Endothelial cell of umbilical vein (primary cell): ENCODE measurements at regions not wholly inside any gene's neighbourhood (a gene's known extent, or its start where the extent isn't known, plus 50 kb on each side); places are given as distances from the start of the nearest gene placed in this dataset.

ENCODE experiments used
- BruUV-seq: library from RNA; stranded (reverse); fragments of 400-500 nt; replicated peaks from 2 replicates; lab custom pipeline; 2021; lab: Mats Ljungman, UMichigan
- CTCF ChIA-PET: fragments of 300-600, 350-600 bp; sonication (Branson Sonifier 250); formaldehyde crosslinking; loops from one replicate; lab custom pipeline; 2021; ENCODE audit warnings: antibody characterized with exemption, inconsistent platforms; lab: Charles Lee
- POLR2A ChIA-PET: fragments of 300-600, 350-600 bp; sonication (Branson Sonifier 250); formaldehyde crosslinking; loops from one replicate; lab custom pipeline; 2021; ENCODE audit warnings: antibody characterized with exemption, inconsistent platforms; lab: Charles Lee
- DNase-seq: peaks from one replicate; pipeline ENCODE4 v3.0.0-alpha.2; 2011; ENCODE audit warnings: low read depth, low spot score
- FAIRE-seq: peaks from 2 replicates; lab custom pipeline; 2011; peaks lifted over from hg19 to GRCh38; lab: Jason Lieb, UNC
- H2AFZ ChIP-seq: 2 replicates; pipeline ENCODE4 v1.6.0; 2012; ENCODE audit warnings: low read depth, low read length, control low read depth, inconsistent platforms
- H3K27ac ChIP-seq: 2 replicates; pipeline ENCODE4 v1.5.1; 2011; ENCODE audit warnings: low read depth, mild to moderate bottlenecking, control low read depth, low read length, moderate library complexity; ENCODE audit not compliant: insufficient read depth
- H3K27me3 ChIP-seq, 2 experiments: 2 replicates each; pipeline versions ENCODE4 v1.6.0 to v1.6.1; 2011; ENCODE audit warnings: low read length in 2 of 2, mixed read lengths in 1 of 2; ENCODE audit not compliant: control insufficient read depth in 2 of 2, insufficient read depth in 2 of 2
- H3K36me3 ChIP-seq, 2 experiments: 2 replicates in 1 of 2; 3 replicates in 1 of 2; pipeline ENCODE4 v1.5.1; 2011; ENCODE audit warnings: low read length in 2 of 2, mild to moderate bottlenecking in 1 of 2, moderate library complexity in 1 of 2; ENCODE audit not compliant: control insufficient read depth in 2 of 2, insufficient read depth in 2 of 2; ENCODE audit errors: extremely low read depth in 1 of 2
- H3K4me1 ChIP-seq: 3 replicates; pipeline ENCODE4 v1.5.1; 2011; ENCODE audit warnings: mild to moderate bottlenecking, low read length; ENCODE audit not compliant: control insufficient read depth, insufficient read depth; ENCODE audit errors: extremely low read depth
- H3K4me2 ChIP-seq: 2 replicates; pipeline ENCODE4 v1.6.1; 2011; ENCODE audit warnings: low read length, control low read depth, mixed read lengths; ENCODE audit not compliant: insufficient read depth
- H3K4me3 ChIP-seq, 3 experiments: fragments of 200-600 bp in 1 of 3; sonication (generic), shearing (Covaris generic) in 1 of 3; replicated peaks in 1 of 3; 2 replicates each; pipeline ENCODE4 v1.5.1; 2011 to 2016; ENCODE audit warnings: control low read depth in 3 of 3, low read length in 3 of 3, mild to moderate bottlenecking in 2 of 3, inconsistent platforms in 1 of 3, low read depth in 1 of 3, moderate library complexity in 1 of 3; ENCODE audit not compliant: insufficient read depth in 1 of 3
- H3K79me2 ChIP-seq: 2 replicates; pipeline ENCODE4 v1.6.0; 2012; ENCODE audit warnings: low read length, inconsistent platforms; ENCODE audit not compliant: control insufficient read depth, insufficient read depth
- H3K9ac ChIP-seq: replicated peaks from 2 replicates; pipeline ENCODE3; 2011; ENCODE audit warnings: low read length, control low read depth; ENCODE audit not compliant: insufficient read depth; ENCODE audit errors: extremely low read depth
- H3K9me1 ChIP-seq: replicated peaks from 3 replicates; pipeline ENCODE4 v1.6.0; 2011; ENCODE audit warnings: mild to moderate bottlenecking, low read length; ENCODE audit not compliant: control insufficient read depth, insufficient read depth; ENCODE audit errors: extremely low read depth
- H3K9me3 ChIP-seq: replicated peaks from 2 replicates; pipeline ENCODE4 v1.5.1; 2012; ENCODE audit warnings: low read length, inconsistent platforms; ENCODE audit not compliant: control insufficient read depth, insufficient read depth
- H4K20me1 ChIP-seq: replicated peaks from 2 replicates; pipeline ENCODE3; 2011; ENCODE audit warnings: mild to moderate bottlenecking, low read length; ENCODE audit not compliant: control insufficient read depth, insufficient read depth; ENCODE audit errors: extremely low read depth
- CTCF ChIP-seq, 2 donors: IDR thresholded peaks; 1 replicate in 1 of 2; 2 replicates in 1 of 2; pipeline ENCODE4 v1.5.1; 2011; ENCODE audit warnings: low read length in 2 of 2, mild to moderate bottlenecking in 2 of 2, moderate library complexity in 2 of 2, control low read depth in 1 of 2, inconsistent platforms in 1 of 2, low read depth in 1 of 2; ENCODE audit not compliant: insufficient read depth in 1 of 2; ENCODE audit errors: extremely low read depth in 1 of 2
- EZH2 ChIP-seq: IDR thresholded peaks from 2 replicates; pipeline ENCODE4 v1.6.1; 2012; ENCODE audit warnings: borderline replicate concordance, low read depth, mild to moderate bottlenecking, moderate library complexity, low read length, inconsistent platforms; ENCODE audit not compliant: severe bottlenecking
- FOS ChIP-seq: IDR thresholded peaks from 2 replicates; pipeline ENCODE4 v1.6.1; 2011; ENCODE audit warnings: mild to moderate bottlenecking, low read length, moderate library complexity, borderline replicate concordance; ENCODE audit not compliant: insufficient read depth
- GATA2 ChIP-seq: IDR thresholded peaks from 2 replicates; pipeline ENCODE4 v1.7.0; 2011; ENCODE audit warnings: low read depth, mild to moderate bottlenecking, moderate library complexity, mixed read lengths, low read length; ENCODE audit not compliant: insufficient read length, insufficient read depth
- JUN ChIP-seq: IDR thresholded peaks from 2 replicates; pipeline ENCODE4 v1.6.1; 2011; ENCODE audit warnings: borderline replicate concordance, low read depth; ENCODE audit not compliant: insufficient read length, insufficient read depth
- MAX ChIP-seq: IDR thresholded peaks from 2 replicates; pipeline ENCODE4 v1.6.1; 2011; ENCODE audit not compliant: insufficient read depth, insufficient read length
- MYC ChIP-seq: IDR thresholded peaks from one replicate; pipeline ENCODE4 v1.6.1; 2011; ENCODE audit warnings: mild to moderate bottlenecking, low read depth, low read length
- POLR2A ChIP-seq: IDR thresholded peaks from 2 replicates; pipeline ENCODE4 v1.6.1; 2012; ENCODE audit warnings: low read depth, mild to moderate bottlenecking, control low read depth, low read length
- POLR2AphosphoS5 ChIP-seq: IDR thresholded peaks from 2 replicates; pipeline ENCODE4 v1.6.1; 2012; ENCODE audit warnings: low read depth, mild to moderate bottlenecking, control low read depth, low read length, moderate library complexity; ENCODE audit not compliant: insufficient read depth
- dilution Hi-C: fragments of 300-500 bp; cut with MboI; formaldehyde crosslinking; loops from one replicate; pipeline ENCODE4 v1.15.0; 2019; ENCODE audit warnings: low sequenced_read_pairs; ENCODE audit not compliant: extremely low pct_ligation_motif_present
- intact Hi-C: fragments of 100-400 bp; cut with micrococcal nuclease; formaldehyde crosslinking; loops from one replicate; pipeline ENCODE4 v1.10.0; 2022

GRCh38 chr7:46972205-46972604, 609.7 kb downstream of the TNS3 start:
- Histone ChIP-seq H2AFZ (peak overlapping the region; percentile 88), H3K27me3 (no peaks in the 10 kb centered on the region), H3K9me3 (no peaks in the 10 kb centered on the region), H3K9me1 (no peaks in the 10 kb centered on the region), H3K9ac (peak overlapping the region; percentile 2), H3K4me1 (peaks cover 4% of the 10 kb centered on the region), H4K20me1 (no peaks in the 10 kb centered on the region), H3K4me2 (peak overlapping the region; percentile 31), H3K36me3 (no peaks in the 10 kb centered on the region), H3K79me2 (no peaks in the 10 kb centered on the region), H3K4me3 (no peak overlapping the region), H3K27ac (no peak overlapping the region)
- ChIA-PET POLR2A (no interaction called here), CTCF (no interaction called here)
- no TSS peak for BruUV-seq
- DNase-seq (peak; percentile 12), FAIRE-seq (peak; percentile 76)
- TF ChIP-seq CTCF (IDR thresholded peaks at IDR 0.05; ENCODE audit: extremely low read depth in 1 of 2, insufficient read depth in 1 of 2, low read depth in 1 of 2, low read length in 2 of 2) (no peak), FOS (peak; percentile 46)
- dilution Hi-C loops = no loop called here
- intact Hi-C loops = loop anchor here (5.0 kb wide), 1 partner anchor 115 kb away; no protein-coding TSS in a partner anchor

GRCh38 chr7:46970476-46970875, 611.4 kb downstream of the TNS3 start:
- no peak overlapping the region for H3K4me2 ChIP-seq
- H3K36me3 ChIP-seq = no peaks in the 10 kb centered on the region
- POLR2A ChIA-PET = no interaction called here
- H3K27me3 ChIP-seq = no peaks in the 10 kb centered on the region
- H3K27ac ChIP-seq = no peak overlapping the region
- TF ChIP-seq JUN (no peak), CTCF (IDR thresholded peaks at IDR 0.05; ENCODE audit: extremely low read depth in 1 of 2, insufficient read depth in 1 of 2, low read depth in 1 of 2, low read length in 2 of 2) (no peak), POLR2AphosphoS5 (no peak), MYC (no peak), POLR2A (no peak), FOS (no peak), EZH2 (no peak), GATA2 (no peak), MAX (no peak)
- dilution Hi-C loops (no loop called here), intact Hi-C loops (loop anchor here (5.0 kb wide), 1 partner anchor 117 kb away; no protein-coding TSS in a partner anchor)
- no peak overlapping the region for H2AFZ ChIP-seq
- BruUV-seq = no TSS peak
- H3K4me1 ChIP-seq = peaks cover 4% of the 10 kb centered on the region
- FAIRE-seq (no peak), DNase-seq (no peak)
- no peaks in the 10 kb centered on the region for H3K9me1 ChIP-seq
- no peaks in the 10 kb centered on the region for H4K20me1 ChIP-seq
- no peak overlapping the region for H3K4me3 ChIP-seq
- H3K9me3 ChIP-seq = no peaks in the 10 kb centered on the region
- H3K9ac ChIP-seq = no peak overlapping the region
- H3K79me2 ChIP-seq = no peaks in the 10 kb centered on the region
- CTCF ChIA-PET = interaction anchor here (1.1 kb wide), 1 partner anchor 69 kb away, joined by 3 read pairs; no protein-coding TSS in a partner anchor
